Left ventricle myocardium inferior (tissue), 1 donor: ENCODE measurements at regions not wholly inside any gene's neighbourhood (a gene's known extent, or its start where the extent isn't known, plus 50 kb on each side); places are given as distances from the start of the nearest gene placed in this dataset.

Experiments used
- DNase-seq: peaks from one replicate; pipeline ENCODE4 v3.0.0-alpha.2; 2020
- H3K27ac ChIP-seq: fragments of 200-600 bp; replicated peaks from 2 replicates; pipeline ENCODE4 v1.8.0; 2021
- H3K27me3 ChIP-seq: fragments of 200-600 bp; 2 replicates; pipeline ENCODE4 v1.8.0; 2021; ENCODE audit warnings: low read depth
- H3K36me3 ChIP-seq: fragments of 200-600 bp; 2 replicates; pipeline ENCODE4 v1.8.0; 2021
- H3K4me1 ChIP-seq: fragments of 200-600 bp; 2 replicates; pipeline ENCODE4 v1.8.0; 2021
- H3K4me3 ChIP-seq: fragments of 200-600 bp; 2 replicates; pipeline ENCODE4 v1.8.0; 2021; ENCODE audit warnings: mild to moderate bottlenecking, moderate library complexity
- H3K9me3 ChIP-seq: fragments of 200-600 bp; replicated peaks from 2 replicates; pipeline ENCODE4 v1.8.0; 2021
- CTCF ChIP-seq: fragments of 200-600 bp; IDR thresholded peaks from 2 replicates; pipeline ENCODE4 v1.8.0; 2021; ENCODE audit warnings: antibody characterized with exemption, mild to moderate bottlenecking, borderline replicate concordance
- intact Hi-C: fragments of 100-400 bp; cut with micrococcal nuclease; formaldehyde crosslinking; loops from one replicate; pipeline ENCODE4 v1.11.0; 2022
- donor health status: DM: no; HTN: yes; CAD: no; lungs with severe emphysema.

DNA sequence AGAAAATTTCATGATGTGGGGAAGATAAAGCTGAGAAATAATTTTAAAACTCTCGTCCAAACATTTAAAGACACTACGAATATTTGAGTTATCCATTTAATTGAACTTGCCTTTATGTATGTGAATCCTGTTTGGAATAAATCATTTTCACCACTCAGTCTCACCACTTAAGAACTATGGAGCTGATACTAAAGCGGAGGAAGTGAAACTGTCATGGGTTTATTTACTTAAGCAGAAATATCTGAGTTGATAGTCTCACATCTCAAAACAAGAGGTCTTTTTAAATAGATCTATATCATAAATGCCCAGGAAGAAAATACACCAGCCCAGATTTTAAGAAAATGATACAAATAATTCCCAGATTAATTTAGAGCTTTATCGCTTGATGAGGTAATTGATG is 532.4 kb downstream of the ZNF804A start:
- Histone ChIP-seq H3K4me1 (no peaks in the 10 kb centered on the region), H3K36me3 (no peaks in the 10 kb centered on the region), H3K27ac (no peak overlapping the region), H3K9me3 (peaks cover 8% of the 10 kb centered on the region), H3K4me3 (no peak overlapping the region), H3K27me3 (no peaks in the 10 kb centered on the region)
- intact Hi-C loops, result no loop called here
- TF ChIP-seq CTCF, result no peak
- DNase-seq, result no peak

GRCh38 chr2:185132501-185133041 is 534.2 kb downstream of the ZNF804A start:
- intact Hi-C loops, result no loop called here
- Histone ChIP-seq H3K36me3 (no peaks in the 10 kb centered on the region), H3K27me3 (no peaks in the 10 kb centered on the region), H3K4me1 (no peaks in the 10 kb centered on the region), H3K27ac (no peak overlapping the region), H3K4me3 (no peak overlapping the region), H3K9me3 (peaks cover 8% of the 10 kb centered on the region)
- DNase-seq, result no peak
- TF ChIP-seq CTCF, result no peak

GRCh38 chr2:185137700-185138099 is 539.4 kb downstream of the ZNF804A start:
- Histone ChIP-seq H3K27me3 (no peaks in the 10 kb centered on the region), H3K27ac (no peak overlapping the region), H3K36me3 (no peaks in the 10 kb centered on the region), H3K4me3 (no peak overlapping the region), H3K4me1 (no peaks in the 10 kb centered on the region), H3K9me3 (peaks cover 4% of the 10 kb centered on the region)
- DNase-seq, result no peak
- TF ChIP-seq CTCF, result no peak
- intact Hi-C loops, result no loop called here

GRCh38 chr2:185142677-185143076 is 544.3 kb downstream of the ZNF804A start:
- TF ChIP-seq CTCF, result no peak
- intact Hi-C loops, result no loop called here

GRCh38 chr2:185144159-185144919 is 546.0 kb downstream of the ZNF804A start:
- H3K36me3 ChIP-seq, result no peaks in the 10 kb centered on the region
- H3K27me3 ChIP-seq, result no peaks in the 10 kb centered on the region
- H3K27ac ChIP-seq, result no peak overlapping the region
- no peak overlapping the region for H3K4me3 ChIP-seq
- no peak for TF ChIP-seq CTCF
- DNase-seq, result no peak
- intact Hi-C loops, result no loop called here
- H3K4me1 ChIP-seq, result no peaks in the 10 kb centered on the region
- no peaks in the 10 kb centered on the region for H3K9me3 ChIP-seq

More at GRCh38 chr2:185142677-185143076, 544.3 kb downstream of the ZNF804A start:
- H3K27me3 ChIP-seq, result no peaks in the 10 kb centered on the region
- H3K9me3 ChIP-seq, result no peaks in the 10 kb centered on the region
- H3K36me3 ChIP-seq, result no peaks in the 10 kb centered on the region
- H3K4me3 ChIP-seq, result no peak overlapping the region
- H3K4me1 ChIP-seq, result no peaks in the 10 kb centered on the region
- no peak overlapping the region for H3K27ac ChIP-seq
- DNase-seq, result no peak
